ENCODE measurements at regions not wholly inside any gene's neighbourhood (a gene's known extent, or its start where the extent isn't known, plus 50 kb on each side); places are given as distances from the start of the nearest gene placed in this dataset.

- TF ChIP-seq CTCF (IDR thresholded peaks at IDR 0.05): no peak
These were observed 220.0 kb downstream of the QKI start for GRCh38 chr6:163634211-163635171.

- TF ChIP-seq CTCF (IDR thresholded peaks at IDR 0.05): no peak
These were observed 216.5 kb downstream of the QKI start for GRCh38 chr6:163630991-163631390.

GRCh38 chr6:163630572-163630971, 216.1 kb downstream of the QKI start:
- TF ChIP-seq CTCF (IDR thresholded peaks at IDR 0.05): no peak

- no peak for TF ChIP-seq CTCF (IDR thresholded peaks at IDR 0.05)
These were observed 215.6 kb downstream of the QKI start for GRCh38 chr6:163630096-163630495.
